ENCODE measurements at regions not wholly inside any gene's neighbourhood (a gene's known extent, or its start where the extent isn't known, plus 50 kb on each side); places are given as distances from the start of the nearest gene placed in this dataset.

DNA sequence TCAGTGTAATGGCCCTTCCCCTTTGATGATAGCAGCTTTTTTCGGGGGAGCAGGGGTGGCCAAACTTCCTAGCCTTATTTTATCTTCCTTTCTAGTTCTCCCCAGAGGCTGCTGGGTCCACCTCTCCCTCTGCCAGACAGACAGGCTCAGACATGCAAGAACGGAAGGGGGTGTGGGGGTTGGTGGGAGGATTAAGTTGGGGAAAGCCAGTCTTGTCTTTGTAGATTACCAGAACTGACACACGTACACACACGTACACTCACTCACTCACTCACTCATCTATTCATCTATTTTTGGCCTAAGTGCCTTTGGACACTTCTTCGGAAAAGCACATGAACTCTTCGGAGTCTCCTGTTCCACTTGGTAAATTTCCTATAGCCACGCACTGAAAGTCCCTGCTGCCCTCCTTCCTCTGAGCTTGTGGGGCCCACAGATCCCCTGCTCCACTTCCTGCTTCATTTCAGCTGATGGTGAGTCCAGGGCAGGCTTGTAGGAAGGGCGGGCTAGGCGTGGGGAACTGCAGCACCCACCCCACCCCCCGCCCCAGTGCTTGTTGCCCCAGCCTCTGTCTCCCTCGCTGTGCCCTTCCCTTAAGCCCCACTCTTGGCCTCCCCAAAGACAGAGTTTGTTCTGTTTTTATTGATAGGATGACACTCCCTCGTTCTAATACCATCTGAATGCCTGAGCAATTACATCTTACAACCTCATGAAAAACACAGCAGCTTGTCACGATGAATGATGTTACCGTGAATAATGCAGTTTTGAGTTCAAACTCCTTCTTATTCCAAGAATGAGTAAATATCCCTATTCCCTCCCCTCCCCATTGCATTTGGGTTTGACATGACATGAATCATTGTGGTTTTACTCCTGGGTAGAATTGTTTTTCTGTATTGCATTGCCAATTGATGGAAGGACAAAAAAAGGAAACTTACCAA is 60.7 kb upstream of the ATP5PO start:
- Histone ChIP-seq H3K36me3 (ENCODE audit: control insufficient read depth, insufficient read depth, low read length) (peaks cover 3% of the 10 kb centered on the region), H3K9me3 (ENCODE audit: control insufficient read depth in 2 of 2, low read length in 2 of 2) (no peaks in the 10 kb centered on the region), H3K4me1 (ENCODE audit: control insufficient read depth, insufficient read depth, low read length, poor library complexity, severe bottlenecking) (peaks cover 30% of the 10 kb centered on the region), H3K4me3 (ENCODE audit: low read depth, low read length) (peak overlapping the region; percentile 56), H3K27me3 (ENCODE audit: control insufficient read depth, insufficient read depth, low read length) (no peaks in the 10 kb centered on the region), H3K27ac (ENCODE audit: insufficient read depth, low read length, poor library complexity, severe bottlenecking) (peak overlapping the region; percentile 75)
- H3K36me3 Mint-ChIP-seq: peaks cover 13% of the 10 kb centered on the region
- H3K9me3 Mint-ChIP-seq: no peaks in the 10 kb centered on the region
- H3K4me1 Mint-ChIP-seq: peaks cover 22 to 57% (median 42%) of the 10 kb centered on the region in 4 donors
- DNase-seq: peak; percentile 27 to 71 (median 36)
- H3K27ac Mint-ChIP-seq: peak overlapping the region; percentile 88 to 95 (median 93)
- peak overlapping the region; percentile 11 to 78 (median 69) for H3K4me3 Mint-ChIP-seq
- ATAC-seq (ENCODE audit: low read depth in 2 of 2): peak; percentile 37 to 50
- no peaks in the 10 kb centered on the region for H3K27me3 Mint-ChIP-seq

DNA sequence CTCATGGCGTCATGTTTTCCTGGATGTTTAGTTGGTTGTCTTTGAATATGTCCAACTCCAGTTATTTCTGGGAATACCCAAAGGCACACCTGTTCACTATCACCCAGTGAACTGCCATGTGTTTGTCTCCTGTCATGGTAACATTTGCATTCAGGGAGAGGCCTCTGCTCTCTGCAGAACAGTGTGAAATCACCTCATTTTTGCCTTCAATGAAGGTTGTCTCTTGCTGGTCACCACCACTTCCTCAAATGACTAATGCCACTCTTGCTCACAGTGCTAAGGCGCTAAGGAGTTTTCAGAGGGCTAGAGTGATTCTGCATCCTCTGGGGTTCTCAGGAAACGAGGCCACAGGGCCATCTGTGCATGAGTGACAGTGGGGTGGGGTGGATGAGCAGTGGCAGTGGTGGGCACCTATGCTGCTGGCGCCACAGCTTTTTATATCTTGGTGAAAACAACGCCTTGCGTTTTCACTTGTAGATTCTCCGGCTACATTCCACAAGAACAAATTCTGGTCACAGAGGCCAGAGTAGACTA is 60.0 kb upstream of the ATP5PO start:
- H3K27me3 Mint-ChIP-seq: no peaks in the 10 kb centered on the region
- peaks cover 23 to 53% (median 40%) of the 10 kb centered on the region in 4 donors for H3K4me1 Mint-ChIP-seq
- peak; percentile 84 to 88 for ATAC-seq (ENCODE audit: low read depth in 2 of 2)

DNA sequence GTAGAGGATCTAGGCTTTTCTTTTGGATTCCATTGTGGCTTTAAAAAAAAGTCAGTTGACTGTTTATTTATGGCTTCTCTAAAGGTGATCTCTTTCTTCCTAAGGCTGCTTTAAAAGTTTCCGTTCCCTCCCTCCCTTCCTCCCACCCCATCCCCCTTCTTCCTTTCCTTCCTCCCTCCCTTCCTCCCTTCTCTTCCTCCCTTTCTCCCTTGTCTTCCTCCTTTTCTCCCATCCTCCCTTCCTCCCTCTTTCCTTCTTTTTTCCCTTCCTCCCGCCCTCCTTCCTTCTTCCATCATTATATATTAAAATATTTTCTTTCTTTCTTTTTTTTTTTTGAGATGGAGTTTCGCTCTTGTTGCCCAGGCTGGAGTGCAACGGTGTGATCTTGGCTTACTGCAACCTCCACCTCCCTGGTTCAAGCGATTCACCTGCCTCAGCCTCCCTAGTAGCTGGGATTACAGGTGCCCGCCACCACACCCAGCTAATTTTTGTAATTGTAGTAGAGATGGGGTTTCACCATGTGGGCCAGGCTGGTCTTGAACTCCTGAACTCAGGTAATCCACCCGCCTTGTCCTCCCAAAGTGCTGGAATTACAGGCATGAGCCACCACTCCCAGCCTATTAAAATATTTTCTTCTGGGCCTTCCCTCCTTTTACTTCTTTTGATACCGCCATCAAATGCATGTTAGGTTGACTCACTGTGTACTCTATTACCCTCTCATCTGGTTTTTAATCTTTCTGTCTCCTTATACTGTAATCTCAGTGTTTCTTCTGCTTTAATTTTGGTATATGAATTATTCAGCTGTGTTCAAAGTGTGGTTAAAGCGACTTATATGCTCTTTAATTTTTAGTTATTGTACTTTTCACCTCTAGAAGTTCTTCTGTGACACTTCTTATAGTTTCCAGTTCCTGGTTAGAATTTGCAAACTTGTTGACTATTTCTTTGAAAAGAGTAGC is 59.2 kb upstream of the ATP5PO start:
- peaks cover 15% of the 10 kb centered on the region for H3K36me3 ChIP-seq (ENCODE audit: control insufficient read depth, insufficient read depth, low read length)
- DNase-seq (no peak), ATAC-seq (ENCODE audit: low read depth in 2 of 2) (no peak)
- Mint-ChIP-seq H3K4me1 (peaks cover 23 to 55% (median 43%) of the 10 kb centered on the region in 4 donors), H3K36me3 (peaks cover 16% of the 10 kb centered on the region), H3K4me3 (peak overlapping the region in 2 of 4 donors; percentile 11 to 70), H3K27ac (peak overlapping the region; percentile 88 to 95 (median 93)), H3K9me3 (no peaks in the 10 kb centered on the region), H3K27me3 (no peaks in the 10 kb centered on the region)
- no peaks in the 10 kb centered on the region for H3K27me3 ChIP-seq (ENCODE audit: control insufficient read depth, insufficient read depth, low read length)
- no peaks in the 10 kb centered on the region for H3K9me3 ChIP-seq (ENCODE audit: control insufficient read depth in 2 of 2, low read length in 2 of 2)
- peaks cover 30% of the 10 kb centered on the region for H3K4me1 ChIP-seq (ENCODE audit: control insufficient read depth, insufficient read depth, low read length, poor library complexity, severe bottlenecking)
- H3K4me3 ChIP-seq (ENCODE audit: low read depth, low read length): no peak overlapping the region
- H3K27ac ChIP-seq (ENCODE audit: insufficient read depth, low read length, poor library complexity, severe bottlenecking): peak overlapping the region; percentile 75

More for the DNA sequence above, 60.0 kb upstream of the ATP5PO start:
- Mint-ChIP-seq H3K27ac (peak overlapping the region; percentile 88 to 95 (median 93)), H3K4me3 (peak overlapping the region; percentile 11 to 78 (median 69)), H3K9me3 (no peaks in the 10 kb centered on the region), H3K36me3 (peaks cover 11% of the 10 kb centered on the region)
- Histone ChIP-seq H3K4me3 (ENCODE audit: low read depth, low read length) (peak overlapping the region; percentile 45), H3K4me1 (ENCODE audit: control insufficient read depth, insufficient read depth, low read length, poor library complexity, severe bottlenecking) (peaks cover 30% of the 10 kb centered on the region), H3K27ac (ENCODE audit: insufficient read depth, low read length, poor library complexity, severe bottlenecking) (peak overlapping the region; percentile 75), H3K9me3 (ENCODE audit: control insufficient read depth in 2 of 2, low read length in 2 of 2) (no peaks in the 10 kb centered on the region), H3K27me3 (ENCODE audit: control insufficient read depth, insufficient read depth, low read length) (no peaks in the 10 kb centered on the region), H3K36me3 (ENCODE audit: control insufficient read depth, insufficient read depth, low read length) (peaks cover 6% of the 10 kb centered on the region)
- DNase-seq: peak in 2 of 3 donors; percentile 27 to 84

GRCh38 chr21:33973268-33973667 is 57.7 kb upstream of the ATP5PO start:
- H3K4me1 ChIP-seq (ENCODE audit: control insufficient read depth, insufficient read depth, low read length, poor library complexity, severe bottlenecking): peaks cover 30% of the 10 kb centered on the region
- no peak overlapping the region for H3K4me3 ChIP-seq (ENCODE audit: low read depth, low read length)
- H3K36me3 ChIP-seq (ENCODE audit: control insufficient read depth, insufficient read depth, low read length): peaks cover 27% of the 10 kb centered on the region
- Mint-ChIP-seq H3K27me3 (no peaks in the 10 kb centered on the region), H3K9me3 (peaks cover 0 to 1% (median 0%) of the 10 kb centered on the region in 7 donors), H3K4me1 (peaks cover 25 to 55% (median 44%) of the 10 kb centered on the region in 4 donors), H3K27ac (peak overlapping the region; percentile 16 to 31 (median 26)), H3K36me3 (peaks cover 27% of the 10 kb centered on the region), H3K4me3 (no peak overlapping the region)
- no peaks in the 10 kb centered on the region for H3K27me3 ChIP-seq (ENCODE audit: control insufficient read depth, insufficient read depth, low read length)
- ATAC-seq (ENCODE audit: low read depth in 2 of 2) (no peak), DNase-seq (no peak)
- H3K9me3 ChIP-seq (ENCODE audit: control insufficient read depth in 2 of 2, low read length in 2 of 2): no peaks in the 10 kb centered on the region
- no peak overlapping the region for H3K27ac ChIP-seq (ENCODE audit: insufficient read depth, low read length, poor library complexity, severe bottlenecking)

DNA sequence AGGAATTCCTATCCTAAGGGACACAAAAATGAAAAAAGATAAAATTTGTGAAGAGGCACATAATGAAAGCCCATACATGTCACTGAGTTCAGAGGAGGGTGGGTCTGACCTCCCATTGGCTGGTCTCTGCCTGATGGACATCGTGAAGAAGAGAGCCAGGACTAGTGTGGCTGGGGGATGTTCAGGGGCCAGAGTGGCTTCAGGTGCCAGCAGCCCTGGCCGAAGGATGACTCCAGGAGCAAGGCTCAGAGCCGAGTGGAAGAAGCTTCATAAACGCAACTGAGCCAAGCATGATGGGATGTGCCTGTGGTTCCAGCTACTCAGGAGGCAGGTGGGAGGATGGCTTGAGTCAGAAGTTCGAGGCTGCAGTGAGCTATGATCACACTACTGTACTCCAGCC is 56.9 kb upstream of the ATP5PO start:
- peaks cover 31% of the 10 kb centered on the region for H3K36me3 ChIP-seq (ENCODE audit: control insufficient read depth, insufficient read depth, low read length)
- no peak overlapping the region for H3K4me3 Mint-ChIP-seq
- H3K4me3 ChIP-seq (ENCODE audit: low read depth, low read length): no peak overlapping the region
- peaks cover 27 to 53% (median 43%) of the 10 kb centered on the region in 4 donors for H3K4me1 Mint-ChIP-seq
- no peaks in the 10 kb centered on the region for H3K27me3 ChIP-seq (ENCODE audit: control insufficient read depth, insufficient read depth, low read length)
- H3K9me3 ChIP-seq (ENCODE audit: control insufficient read depth in 2 of 2, low read length in 2 of 2): no peaks in the 10 kb centered on the region
- peak overlapping the region in 2 of 3 donors; percentile 16 to 70 for H3K27ac Mint-ChIP-seq
- peaks cover 26% of the 10 kb centered on the region for H3K4me1 ChIP-seq (ENCODE audit: control insufficient read depth, insufficient read depth, low read length, poor library complexity, severe bottlenecking)
- no peak for ATAC-seq (ENCODE audit: low read depth in 2 of 2)
- H3K27ac ChIP-seq (ENCODE audit: insufficient read depth, low read length, poor library complexity, severe bottlenecking): no peak overlapping the region
- peaks cover 30% of the 10 kb centered on the region for H3K36me3 Mint-ChIP-seq
- H3K9me3 Mint-ChIP-seq: peaks cover 0 to 4% (median 0%) of the 10 kb centered on the region in 7 donors
- no peak for DNase-seq
- no peaks in the 10 kb centered on the region for H3K27me3 Mint-ChIP-seq

DNA sequence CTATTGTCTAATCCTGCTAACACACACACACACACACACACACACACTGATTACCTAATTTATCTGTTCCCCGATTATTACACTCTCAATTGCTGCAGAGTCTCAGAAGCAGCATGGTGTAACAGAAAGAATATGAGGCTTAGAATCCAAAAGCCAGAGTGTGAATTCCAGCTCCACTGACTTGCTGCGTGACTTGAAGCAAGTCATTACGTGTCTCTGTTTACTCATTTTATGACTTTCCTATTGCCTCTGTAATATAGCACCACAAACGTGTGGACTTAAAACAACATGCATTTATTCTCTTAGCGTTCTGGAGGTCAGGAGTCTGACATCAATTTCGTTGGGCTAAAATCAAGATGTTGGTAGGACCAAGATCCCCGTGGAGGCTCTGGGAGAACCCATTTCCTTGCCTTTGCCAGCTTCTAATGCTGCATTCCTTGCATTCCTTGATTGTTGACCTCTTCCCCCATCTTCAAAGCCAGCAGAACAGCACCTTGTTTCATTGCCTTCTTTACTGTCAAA is 55.9 kb upstream of the ATP5PO start:
- H3K4me1 Mint-ChIP-seq: peaks cover 25 to 48% (median 38%) of the 10 kb centered on the region in 4 donors
- H3K27ac ChIP-seq (ENCODE audit: insufficient read depth, low read length, poor library complexity, severe bottlenecking): no peak overlapping the region
- no peak overlapping the region for H3K4me3 ChIP-seq (ENCODE audit: low read depth, low read length)
- no peak for DNase-seq
- no peaks in the 10 kb centered on the region for H3K9me3 ChIP-seq (ENCODE audit: control insufficient read depth in 2 of 2, low read length in 2 of 2)
- peaks cover 35% of the 10 kb centered on the region for H3K36me3 Mint-ChIP-seq
- ATAC-seq (ENCODE audit: low read depth in 2 of 2): no peak
- no peaks in the 10 kb centered on the region for H3K27me3 ChIP-seq (ENCODE audit: control insufficient read depth, insufficient read depth, low read length)
- peak overlapping the region in 2 of 3 donors; percentile 16 to 60 for H3K27ac Mint-ChIP-seq
- peaks cover 16% of the 10 kb centered on the region for H3K4me1 ChIP-seq (ENCODE audit: control insufficient read depth, insufficient read depth, low read length, poor library complexity, severe bottlenecking)
- peaks cover 35% of the 10 kb centered on the region for H3K36me3 ChIP-seq (ENCODE audit: control insufficient read depth, insufficient read depth, low read length)
- peaks cover 0 to 4% (median 0%) of the 10 kb centered on the region in 7 donors for H3K9me3 Mint-ChIP-seq
- no peaks in the 10 kb centered on the region for H3K27me3 Mint-ChIP-seq
- no peak overlapping the region for H3K4me3 Mint-ChIP-seq

DNA sequence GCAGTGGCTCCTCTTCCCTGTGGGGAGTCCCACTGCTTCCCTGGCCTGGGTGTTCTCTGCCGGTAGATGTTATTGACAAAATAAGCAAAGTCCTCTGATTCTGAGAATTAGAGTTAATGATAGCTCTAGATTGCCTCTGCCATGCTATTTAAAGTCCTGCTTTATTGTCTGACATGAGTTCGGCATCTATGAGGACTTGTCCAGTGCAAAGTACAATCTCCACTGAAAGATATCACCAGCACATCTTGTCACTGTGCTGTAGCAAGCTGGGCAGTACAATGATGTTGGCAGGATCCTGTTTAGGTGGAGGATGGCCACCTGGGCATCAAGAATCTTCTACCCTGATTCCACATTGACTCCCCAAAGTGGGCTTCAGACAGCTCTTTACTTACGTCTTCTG is 54.0 kb upstream of the ATP5PO start:
- H3K9me3 Mint-ChIP-seq: peaks cover 0 to 4% (median 0%) of the 10 kb centered on the region in 7 donors
- peaks cover 35% of the 10 kb centered on the region for H3K36me3 ChIP-seq (ENCODE audit: control insufficient read depth, insufficient read depth, low read length)
- peaks cover 37% of the 10 kb centered on the region for H3K36me3 Mint-ChIP-seq
- ATAC-seq (ENCODE audit: low read depth in 2 of 2) (no peak), DNase-seq (no peak)
- H3K4me3 Mint-ChIP-seq: no peak overlapping the region
- no peaks in the 10 kb centered on the region for H3K27me3 Mint-ChIP-seq
- peak overlapping the region in 2 of 3 donors; percentile 57 to 77 for H3K27ac Mint-ChIP-seq
- H3K4me3 ChIP-seq (ENCODE audit: low read depth, low read length): no peak overlapping the region
- H3K27me3 ChIP-seq (ENCODE audit: control insufficient read depth, insufficient read depth, low read length): no peaks in the 10 kb centered on the region
- no peak overlapping the region for H3K27ac ChIP-seq (ENCODE audit: insufficient read depth, low read length, poor library complexity, severe bottlenecking)
- H3K4me1 Mint-ChIP-seq: peaks cover 11 to 31% (median 22%) of the 10 kb centered on the region in 4 donors
- no peaks in the 10 kb centered on the region for H3K9me3 ChIP-seq (ENCODE audit: control insufficient read depth in 2 of 2, low read length in 2 of 2)
- no peaks in the 10 kb centered on the region for H3K4me1 ChIP-seq (ENCODE audit: control insufficient read depth, insufficient read depth, low read length, poor library complexity, severe bottlenecking)

Measured in CD4-positive, CD25-positive, alpha-beta regulatory T cell (primary cell).